ENCODE measurements at regions not wholly inside any gene's neighbourhood (a gene's known extent, or its start where the extent isn't known, plus 50 kb on each side); places are given as distances from the start of the nearest gene placed in this dataset.

GRCh38 chr14:71332476-71332875 lies 425.2 kb downstream of the PCNX1 start:
- H3K27ac Mint-ChIP-seq, result no peak overlapping the region

More at GRCh38 chr14:71332476-71332875, 425.2 kb downstream of the PCNX1 start:
- peaks cover 5% of the 10 kb centered on the region for H3K4me1 ChIP-seq (ENCODE audit: insufficient read depth, low read length)
- H3K56ac ChIP-seq (ENCODE audit: insufficient read length, low read depth, low read length), result no peak overlapping the region
- H4K91ac ChIP-seq (ENCODE audit: insufficient read length, low read depth, low read length), result no peak overlapping the region
- no peaks in the 10 kb centered on the region for H3K23me2 ChIP-seq (ENCODE audit: insufficient read length, low read depth, low read length, poor library complexity, severe bottlenecking)
- H3K9me3 ChIP-seq (ENCODE audit: control insufficient read depth, low read depth, low read length), result no peaks in the 10 kb centered on the region
- H4K8ac ChIP-seq (replicated peaks; ENCODE audit: insufficient read length, low read depth, low read length), result no peak overlapping the region
- no peak overlapping the region for H3K14ac ChIP-seq (ENCODE audit: insufficient read depth, low read length)
- H2BK20ac ChIP-seq (ENCODE audit: low read depth, low read length, poor library complexity, severe bottlenecking), result no peak overlapping the region
- peaks cover 25% of the 10 kb centered on the region for H3K79me2 ChIP-seq (ENCODE audit: insufficient read depth, low read length)
- peaks cover 20 to 23% of the 10 kb centered on the region in 2 experiments for H3K4me1 Mint-ChIP-seq
- no peaks in the 10 kb centered on the region; a peak in 2 of 5 replicates for H3K9me3 Mint-ChIP-seq
- no peaks in the 10 kb centered on the region for H4K20me1 ChIP-seq (ENCODE audit: control insufficient read depth, insufficient read depth, insufficient read length)
- H2AFZ ChIP-seq (ENCODE audit: low read length), result no peak overlapping the region
- no peak overlapping the region for H3K27ac ChIP-seq (ENCODE audit: insufficient read length, low read depth, low read length)
- no peak overlapping the region for H3K4me3 Mint-ChIP-seq
- H3K4ac ChIP-seq (ENCODE audit: low read depth, low read length), result no peak overlapping the region
- no peak overlapping the region for H3K18ac ChIP-seq (ENCODE audit: insufficient read length, low read depth, low read length)
- no peak overlapping the region for H3K23ac ChIP-seq (ENCODE audit: insufficient read length, low read depth, low read length)
- H3K36me3 Mint-ChIP-seq (ENCODE audit: insufficient read depth in 1 of 3, low read depth in 3 of 3), result peaks cover 7 to 21% (median 10%) of the 10 kb centered on the region in 3 experiments
- no peak overlapping the region for H3T11ph ChIP-seq (ENCODE audit: low read length)
- no peak overlapping the region for H2BK15ac ChIP-seq (ENCODE audit: low read depth, low read length)
- H3K27me3 Mint-ChIP-seq (ENCODE audit: low read depth), result no peaks in the 10 kb centered on the region; the same call in 1 of the 2 replicates
- H2BK120ac ChIP-seq (ENCODE audit: low read depth, low read length, poor library complexity, severe bottlenecking), result no peak overlapping the region
- H2AK5ac ChIP-seq (ENCODE audit: insufficient read length, low read length), result no peak overlapping the region
- no peak overlapping the region for H4K5ac ChIP-seq (ENCODE audit: insufficient read length, low read depth, low read length)
- no peak for DNase-seq
- TF ChIP-seq CTCF (conservative IDR thresholded peaks at IDR 0.05), result no peak
- no peaks in the 10 kb centered on the region for H3K27me3 ChIP-seq (ENCODE audit: insufficient read depth, low read length)
- no peak overlapping the region for H2BK5ac ChIP-seq (ENCODE audit: insufficient read length, low read length)
- no peak overlapping the region for H2BK12ac ChIP-seq (ENCODE audit: insufficient read length, low read depth, low read length)
- no peak overlapping the region for H3K4me2 ChIP-seq (ENCODE audit: insufficient read depth, insufficient read length, low read length)
- H3K79me1 ChIP-seq (ENCODE audit: insufficient read depth, low read depth, low read length, poor library complexity, severe bottlenecking), result peaks cover 6% of the 10 kb centered on the region
- H3K9ac ChIP-seq (ENCODE audit: extremely low read depth, insufficient read length, low read length), result no peak overlapping the region
